Stimulated activated CD4-positive, alpha-beta T cell treated with anti-CD3 and anti-CD28 coated beads, Interleukin-4, amount 100 ng/mL, for 1 hour (primary cell): ENCODE measurements at regions not wholly inside any gene's neighbourhood (a gene's known extent, or its start where the extent isn't known, plus 50 kb on each side); places are given as distances from the start of the nearest gene placed in this dataset.
A peak's percentile ranks its signal among the peaks of the same experiment; 100 is the strongest.
"Not testable (repeated sequence)": the region's sequence is repeated elsewhere in the genome, so short reads cannot be mapped to it uniquely, and the experiment has no call there.

Experiments
- DNase-seq: peaks from one replicate; pipeline ENCODE4 v3.0.0-alpha.2; 2020

- no peak for DNase-seq
Measured at GRCh38 chr3:11739706-11740105, 96.0 kb upstream of the VGLL4 start.

- no peak for DNase-seq
Measured at GRCh38 chr3:11739123-11739522, 95.4 kb upstream of the VGLL4 start.

GRCh38 chr3:11737742-11738141 lies 94.0 kb upstream of the VGLL4 start:
- DNase-seq = no peak

GRCh38 chr3:11736136-11736833 lies 92.6 kb upstream of the VGLL4 start:
- no peak for DNase-seq

- DNase-seq = no peak
Measured at GRCh38 chr3:11735638-11736037, 91.9 kb upstream of the VGLL4 start.

GRCh38 chr3:11735111-11735510 lies 91.4 kb upstream of the VGLL4 start:
- DNase-seq = not testable (repeated sequence)

- DNase-seq = no peak
Measured at GRCh38 chr3:11733914-11734313, 90.2 kb upstream of the VGLL4 start.

- DNase-seq = no peak
Measured at GRCh38 chr3:11727207-11727606, 83.5 kb upstream of the VGLL4 start.

- DNase-seq = no peak
Measured at GRCh38 chr3:11726146-11726545, 82.4 kb upstream of the VGLL4 start.

- not testable (repeated sequence) for DNase-seq
Measured at GRCh38 chr3:11725340-11725641, 81.6 kb upstream of the VGLL4 start.

GRCh38 chr3:11724615-11725339 lies 81.1 kb upstream of the VGLL4 start:
- DNase-seq = no peak

- no peak for DNase-seq
Measured at GRCh38 chr3:11721479-11721878, 77.8 kb upstream of the VGLL4 start.

- no peak for DNase-seq
Measured at GRCh38 chr3:11720917-11721411, 77.2 kb upstream of the VGLL4 start.

GRCh38 chr3:11720304-11720898 lies 76.7 kb upstream of the VGLL4 start:
- peak; percentile 52 for DNase-seq

GRCh38 chr3:11719406-11720303 lies 75.9 kb upstream of the VGLL4 start:
- peak; percentile 77 for DNase-seq

GRCh38 chr3:11718637-11719405 lies 75.1 kb upstream of the VGLL4 start:
- DNase-seq = peak; percentile 49

GRCh38 chr3:11717768-11718636 lies 74.3 kb upstream of the VGLL4 start:
- DNase-seq = no peak

GRCh38 chr3:11717301-11717700 lies 73.6 kb upstream of the VGLL4 start:
- no peak for DNase-seq

GRCh38 chr3:11716573-11717290 lies 73.0 kb upstream of the VGLL4 start:
- no peak for DNase-seq

- DNase-seq = no peak
Measured at GRCh38 chr3:11713171-11713570, 69.5 kb upstream of the VGLL4 start.

- no peak for DNase-seq
Measured at GRCh38 chr3:11712646-11713045, 68.9 kb upstream of the VGLL4 start.
